Esophagus squamous epithelium (tissue), 5 donors: ENCODE measurements at regions not wholly inside any gene's neighbourhood (a gene's known extent, or its start where the extent isn't known, plus 50 kb on each side); places are given as distances from the start of the nearest gene placed in this dataset.

Experiments
- DNase-seq: peaks from one replicate; lab custom pipeline; 2025; lab: John Stamatoyannopoulos, UW
- H3K27ac ChIP-seq, 4 donors: fragments of 200-600 bp; sonication (generic); one replicate each; pipeline ENCODE4 v1.5.1; 2016 to 2019; ENCODE audit warnings: mild to moderate bottlenecking in 1 of 4
- H3K27me3 ChIP-seq, 4 donors: fragments of 200-600 bp; sonication (generic); 1 replicate in 3 of 4; 2 replicates in 1 of 4; pipeline versions ENCODE4 v1.5.1 to v1.6.0; 2017 to 2021; ENCODE audit warnings: antibody characterized with exemption in 1 of 4
- H3K36me3 ChIP-seq, 3 donors: fragments of 200-600 bp; sonication (generic); one replicate each; pipeline ENCODE4 v1.5.1; 2016 to 2019
- H3K4me1 ChIP-seq, 3 donors: fragments of 200-600 bp; sonication (generic); one replicate each; pipeline ENCODE4 v1.5.1; 2017 to 2019
- H3K4me3 ChIP-seq, 4 donors: fragments of 200-600 bp; sonication (generic); 1 replicate in 3 of 4; 2 replicates in 1 of 4; pipeline ENCODE4 v1.5.1; 2016 to 2019; ENCODE audit warnings: mild to moderate bottlenecking in 2 of 4, moderate library complexity in 1 of 4
- H3K9me3 ChIP-seq, 3 donors: fragments of 200-600 bp; sonication (generic); one replicate each; pipeline ENCODE4 v1.5.1; 2016 to 2019
- CTCF ChIP-seq, 6 experiments: fragments of 450-650 bp in 4 of 6; fragments of 200-600 bp in 2 of 6; sonication (generic) in 2 of 6; IDR thresholded peaks; one replicate each; pipeline ENCODE4 v1.5.1; 2016 to 2019; ENCODE audit warnings: antibody characterized with exemption in 6 of 6, mild to moderate bottlenecking in 4 of 6, moderate library complexity in 4 of 6
- POLR2A ChIP-seq, 4 donors: fragments of 450-650 bp; IDR thresholded peaks; one replicate each; pipeline ENCODE4 v1.6.1; 2017; ENCODE audit warnings: antibody characterized with exemption in 4 of 4, mild to moderate bottlenecking in 4 of 4, moderate library complexity in 3 of 4
- whole genome bisulfite sequencing, 2 donors: methylation state at CpG; one replicate each; pipeline ENCODE4 v1.1.5; 2018; 5-methylcytosine and 5-hydroxymethylcytosine counted together
- intact Hi-C: fragments of 100-400 bp; cut with DNase I; formaldehyde crosslinking; loops from one replicate; pipeline ENCODE4 v1.15.0; 2022
- donor health status: DM: yes; HTN: yes; CAD: no.

- 42 to 54% methylated on average over 2 of the region's 2 CpGs for WGBS, 2 donors
Measured at GRCh38 chr7:13198727-13199126, 511.3 kb downstream of the ARL4A start.

GRCh38 chr7:13201628-13202027 is 514.2 kb downstream of the ARL4A start:
- H3K9me3 ChIP-seq = no peaks in the 10 kb centered on the region
- H3K4me3 ChIP-seq = no peak overlapping the region
- WGBS, 2 donors = 64 to 70% methylated on average over 1 of the region's 1 CpG
- no peaks in the 10 kb centered on the region for H3K36me3 ChIP-seq
- DNase-seq = no peak
- no peak overlapping the region for H3K27ac ChIP-seq
- H3K4me1 ChIP-seq = no peaks in the 10 kb centered on the region
- TF ChIP-seq CTCF (IDR thresholded peaks at IDR 0.05) (no peak), POLR2A (IDR thresholded peaks at IDR 0.05) (no peak)
- intact Hi-C loops = no loop called here
- no peaks in the 10 kb centered on the region for H3K27me3 ChIP-seq

More at GRCh38 chr7:13198727-13199126, 511.3 kb downstream of the ARL4A start:
- no peak for DNase-seq
- Histone ChIP-seq H3K27ac (no peak overlapping the region), H3K9me3 (no peaks in the 10 kb centered on the region), H3K36me3 (no peaks in the 10 kb centered on the region), H3K4me3 (no peak overlapping the region), H3K27me3 (no peaks in the 10 kb centered on the region), H3K4me1 (no peaks in the 10 kb centered on the region)
- TF ChIP-seq POLR2A (IDR thresholded peaks at IDR 0.05) = no peak
- no peak for TF ChIP-seq CTCF (IDR thresholded peaks at IDR 0.05)
- intact Hi-C loops = no loop called here

DNA sequence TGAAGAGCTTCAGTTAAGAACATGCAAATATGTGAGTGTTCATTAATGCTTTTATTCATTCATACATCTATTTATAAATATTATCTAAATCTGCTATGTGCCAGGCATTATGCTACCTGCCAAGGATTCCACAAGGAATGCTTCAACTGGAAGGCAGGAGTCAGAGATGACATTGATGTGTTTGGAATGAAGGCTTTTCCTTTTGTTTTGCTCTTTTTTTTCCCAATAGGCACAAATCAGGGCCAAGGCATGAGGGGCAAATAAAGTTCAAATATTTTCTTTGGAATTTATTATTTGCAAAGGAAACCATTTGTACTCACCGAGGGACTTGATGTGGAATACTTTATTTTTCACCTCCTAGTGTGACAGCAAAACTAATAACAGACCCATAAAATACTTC is 530.3 kb downstream of the ARL4A start:
- WGBS, 2 donors = 17 to 25% methylated on average over 1 of the region's 1 CpG

GRCh38 chr7:13225068-13225467 is 537.6 kb downstream of the ARL4A start:
- 86 to 87% methylated on average over 1 of the region's 1 CpG for WGBS, 2 donors
- H3K27me3 ChIP-seq = no peaks in the 10 kb centered on the region
- intact Hi-C loops = no loop called here
- no peak for DNase-seq
- no peaks in the 10 kb centered on the region for H3K4me1 ChIP-seq
- TF ChIP-seq POLR2A (IDR thresholded peaks at IDR 0.05) = no peak
- TF ChIP-seq CTCF (IDR thresholded peaks at IDR 0.05) = no peak
- H3K4me3 ChIP-seq = no peak overlapping the region
- H3K9me3 ChIP-seq = no peaks in the 10 kb centered on the region
- no peak overlapping the region for H3K27ac ChIP-seq
- no peaks in the 10 kb centered on the region for H3K36me3 ChIP-seq

More for the DNA sequence above, 530.3 kb downstream of the ARL4A start:
- no peak for TF ChIP-seq POLR2A (IDR thresholded peaks at IDR 0.05)
- no peak for TF ChIP-seq CTCF (IDR thresholded peaks at IDR 0.05)
- no peaks in the 10 kb centered on the region for H3K9me3 ChIP-seq
- no peaks in the 10 kb centered on the region for H3K36me3 ChIP-seq
- DNase-seq = no peak
- H3K27me3 ChIP-seq = no peaks in the 10 kb centered on the region
- H3K27ac ChIP-seq = no peak overlapping the region
- H3K4me1 ChIP-seq = no peaks in the 10 kb centered on the region
- H3K4me3 ChIP-seq = no peak overlapping the region
- intact Hi-C loops = no loop called here

- TF ChIP-seq CTCF (IDR thresholded peaks at IDR 0.05) (no peak), POLR2A (IDR thresholded peaks at IDR 0.05) (no peak)
- 68 to 83% methylated on average over 4 of the region's 4 CpGs for WGBS, 2 donors
- Histone ChIP-seq H3K9me3 (no peaks in the 10 kb centered on the region), H3K4me1 (no peaks in the 10 kb centered on the region), H3K27me3 (no peaks in the 10 kb centered on the region), H3K36me3 (no peaks in the 10 kb centered on the region), H3K27ac (no peak overlapping the region), H3K4me3 (no peak overlapping the region)
- intact Hi-C loops = no loop called here
- DNase-seq = no peak
Measured at GRCh38 chr7:13226385-13226784, 539.0 kb downstream of the ARL4A start.
